22Rv1 (cell line): ENCODE measurements at regions not wholly inside any gene's neighbourhood (a gene's known extent, or its start where the extent isn't known, plus 50 kb on each side); places are given as distances from the start of the nearest gene placed in this dataset.

Source experiments
- ZFX ChIP-seq: fragments of 450-650 bp; IDR thresholded peaks from 2 replicates; pipeline ENCODE4 v1.6.1; 2017; ENCODE audit warnings: antibody characterized with exemption, borderline replicate concordance
- TF ChIP-seq, protein P1 (sequence below): fragments of 450-650 bp; IDR thresholded peaks from 2 replicates; pipeline ENCODE4 v1.5.1; 2017; ENCODE audit warnings: mild to moderate bottlenecking

DNA sequence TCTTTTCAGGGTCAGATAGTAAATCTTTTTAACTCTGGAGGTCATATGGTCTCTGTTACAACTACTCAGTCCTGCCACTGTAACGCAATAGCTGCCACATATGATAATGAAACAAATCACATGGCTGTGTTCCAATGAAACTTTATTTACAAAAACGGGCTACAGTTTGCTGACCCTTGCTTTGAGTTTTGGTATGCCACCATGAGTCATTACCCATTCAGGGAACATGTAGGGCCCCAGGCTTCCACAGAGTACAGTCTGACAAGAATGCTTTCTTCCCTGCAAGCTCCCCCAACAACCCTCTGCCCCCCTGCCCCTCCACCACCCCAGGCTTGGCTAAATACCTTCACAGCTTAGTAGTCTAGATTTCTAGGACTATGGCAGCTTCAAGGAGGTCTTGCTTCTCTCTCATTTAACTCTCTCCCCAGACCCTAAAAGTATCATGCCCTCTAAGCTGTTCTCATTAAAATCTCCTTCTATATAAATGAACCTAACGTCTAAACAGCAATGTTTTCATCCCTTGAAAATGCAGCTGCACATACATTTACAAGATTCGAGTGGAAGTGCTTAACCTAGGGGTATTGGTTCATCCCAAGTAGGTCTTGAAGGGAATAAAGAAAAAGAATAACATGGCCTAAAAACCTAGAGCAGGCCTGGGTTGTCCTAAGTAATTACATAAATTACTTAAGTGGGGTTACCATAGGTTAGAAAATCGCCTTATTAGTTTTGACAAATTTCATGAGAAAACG is 117.8 kb upstream of the PRICKLE2 start:
- TF ChIP-seq, protein P1, sequence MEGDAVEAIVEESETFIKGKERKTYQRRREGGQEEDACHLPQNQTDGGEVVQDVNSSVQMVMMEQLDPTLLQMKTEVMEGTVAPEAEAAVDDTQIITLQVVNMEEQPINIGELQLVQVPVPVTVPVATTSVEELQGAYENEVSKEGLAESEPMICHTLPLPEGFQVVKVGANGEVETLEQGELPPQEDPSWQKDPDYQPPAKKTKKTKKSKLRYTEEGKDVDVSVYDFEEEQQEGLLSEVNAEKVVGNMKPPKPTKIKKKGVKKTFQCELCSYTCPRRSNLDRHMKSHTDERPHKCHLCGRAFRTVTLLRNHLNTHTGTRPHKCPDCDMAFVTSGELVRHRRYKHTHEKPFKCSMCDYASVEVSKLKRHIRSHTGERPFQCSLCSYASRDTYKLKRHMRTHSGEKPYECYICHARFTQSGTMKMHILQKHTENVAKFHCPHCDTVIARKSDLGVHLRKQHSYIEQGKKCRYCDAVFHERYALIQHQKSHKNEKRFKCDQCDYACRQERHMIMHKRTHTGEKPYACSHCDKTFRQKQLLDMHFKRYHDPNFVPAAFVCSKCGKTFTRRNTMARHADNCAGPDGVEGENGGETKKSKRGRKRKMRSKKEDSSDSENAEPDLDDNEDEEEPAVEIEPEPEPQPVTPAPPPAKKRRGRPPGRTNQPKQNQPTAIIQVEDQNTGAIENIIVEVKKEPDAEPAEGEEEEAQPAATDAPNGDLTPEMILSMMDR, result no peak
- TF ChIP-seq ZFX, result no peak
